DMS79 treated with DMSO at 0.1 percent for 48 hours (cell line): ENCODE measurements at regions not wholly inside any gene's neighbourhood (a gene's known extent, or its start where the extent isn't known, plus 50 kb on each side); places are given as distances from the start of the nearest gene placed in this dataset.

Source experiments
- DNase-seq: peaks from one replicate; lab custom pipeline; 2025; lab: John Stamatoyannopoulos, UW

DNA sequence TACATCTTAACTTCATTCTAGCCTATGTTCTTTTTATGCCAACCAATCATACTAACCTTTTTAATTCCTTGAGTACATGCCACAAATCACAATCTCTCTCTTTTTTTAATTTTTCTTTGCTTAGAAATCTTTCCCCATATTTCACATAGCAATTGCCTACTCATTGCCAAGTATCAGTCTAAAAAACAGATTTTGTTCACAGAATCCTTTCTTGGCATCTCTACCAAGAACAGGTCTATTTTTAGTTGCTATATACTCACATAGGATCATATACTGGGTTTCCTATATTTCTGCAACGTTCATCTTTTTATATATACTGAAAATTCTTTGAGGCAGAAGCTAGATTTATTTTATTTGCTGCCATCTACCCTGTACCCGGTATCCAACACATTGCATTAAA is 292.1 kb downstream of the GASK1B start:
- no peak for DNase-seq

GRCh38 chr4:157854819-157855218 is 318.0 kb downstream of the GASK1B start:
- no peak for DNase-seq

DNA sequence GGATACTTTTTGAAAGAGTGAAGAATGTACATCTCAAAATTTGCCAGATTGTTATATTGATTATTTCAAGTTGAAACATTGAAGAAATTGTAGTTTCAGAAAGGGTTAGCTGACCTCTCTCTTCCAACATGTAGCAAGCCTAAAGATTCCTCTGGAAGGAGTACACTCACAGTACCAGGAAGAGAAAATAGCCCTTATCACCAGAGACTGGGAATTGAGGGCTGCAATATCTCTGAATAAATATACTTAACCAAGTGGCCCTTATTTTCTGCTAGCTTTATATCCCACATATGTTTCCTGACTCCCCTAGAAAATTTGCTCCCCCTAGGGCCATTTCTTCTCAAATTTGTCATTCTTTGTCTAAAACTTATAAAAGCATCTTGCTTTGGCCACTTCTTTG is 332.2 kb downstream of the GASK1B start:
- no peak for DNase-seq

DNA sequence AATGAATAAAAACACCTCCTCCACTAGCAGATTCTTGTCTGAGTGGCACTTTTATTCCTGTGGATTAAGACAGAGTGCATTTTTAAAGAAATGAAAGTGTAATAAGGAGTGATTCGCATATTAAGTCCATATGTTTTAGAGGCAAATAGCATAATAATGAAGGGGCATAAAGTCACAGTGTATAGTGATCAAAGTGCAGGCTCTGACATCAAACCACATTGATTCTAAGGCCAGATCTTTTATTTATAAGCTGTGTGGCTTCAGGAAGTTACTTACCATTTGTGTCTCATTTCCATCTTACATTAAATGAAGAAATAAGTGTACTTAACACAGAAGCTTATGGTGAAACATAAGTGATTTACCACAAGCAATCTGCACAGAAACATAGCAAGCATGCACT is 332.8 kb downstream of the GASK1B start:
- DNase-seq, result no peak

GRCh38 chr4:157838366-157838765 is 334.5 kb downstream of the GASK1B start:
- no peak for DNase-seq

GRCh38 chr4:157837071-157837703 is 335.6 kb downstream of the GASK1B start:
- DNase-seq, result no peak

- DNase-seq, result no peak
Observed at GRCh38 chr4:157832596-157832995, 340.2 kb downstream of the GASK1B start.

GRCh38 chr4:157824021-157824420 is 348.8 kb downstream of the GASK1B start:
- no peak for DNase-seq

DNA sequence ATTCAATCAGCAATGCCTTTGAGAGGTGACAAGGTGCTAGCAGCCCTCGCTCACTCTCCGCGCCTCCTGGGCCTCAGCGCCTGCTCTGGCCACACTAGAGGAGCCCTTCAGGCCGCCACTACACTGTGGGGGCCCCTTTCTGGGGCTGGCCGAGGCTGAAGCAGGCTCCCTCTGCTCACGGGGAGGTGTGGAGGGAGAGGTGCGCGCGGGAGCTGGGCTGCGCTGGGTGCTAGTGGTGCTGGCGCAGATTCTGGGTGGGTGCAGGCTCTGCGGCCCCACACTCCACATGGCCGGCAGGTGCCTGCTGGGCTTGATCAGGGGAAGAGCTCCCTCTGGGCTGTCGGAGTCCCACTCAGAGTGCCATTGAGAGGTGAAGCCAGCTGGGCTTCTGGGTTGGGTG is 351.0 kb downstream of the GASK1B start:
- DNase-seq, result no peak

- no peak for DNase-seq
Observed at GRCh38 chr4:157819693-157820464, 352.9 kb downstream of the GASK1B start.

- no peak for DNase-seq
Observed at GRCh38 chr4:157818946-157819692, 353.7 kb downstream of the GASK1B start.

DNA sequence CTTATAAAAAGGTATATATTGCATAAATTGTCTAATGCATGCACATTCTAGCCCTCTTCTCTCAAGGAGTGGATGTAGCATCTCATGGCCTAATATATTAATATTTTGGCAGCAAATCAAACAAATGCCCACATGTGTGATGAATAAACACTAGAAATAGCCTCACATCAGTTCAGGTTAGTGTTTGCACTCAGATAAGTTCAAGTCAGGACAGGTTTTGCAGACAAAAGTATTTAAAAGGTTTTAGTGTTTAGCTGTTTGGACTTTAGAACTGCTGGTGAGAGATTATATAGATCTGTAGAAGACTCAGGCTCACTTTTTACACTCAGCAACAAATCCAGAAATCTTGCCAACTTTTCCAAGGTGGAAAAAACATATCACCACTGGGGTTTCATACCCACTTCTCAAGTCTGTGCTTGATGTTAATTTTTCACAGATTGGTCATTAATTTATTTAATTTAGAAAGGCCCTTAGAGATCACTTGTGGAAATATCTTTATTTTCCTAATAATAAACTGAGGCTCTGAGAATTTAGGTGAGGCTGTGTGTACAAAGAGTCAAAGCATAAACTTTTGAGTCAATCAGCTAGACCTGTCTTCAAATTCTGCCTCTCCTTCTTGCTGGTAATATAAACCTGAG is 362.6 kb downstream of the GASK1B start:
- no peak for DNase-seq

DNA sequence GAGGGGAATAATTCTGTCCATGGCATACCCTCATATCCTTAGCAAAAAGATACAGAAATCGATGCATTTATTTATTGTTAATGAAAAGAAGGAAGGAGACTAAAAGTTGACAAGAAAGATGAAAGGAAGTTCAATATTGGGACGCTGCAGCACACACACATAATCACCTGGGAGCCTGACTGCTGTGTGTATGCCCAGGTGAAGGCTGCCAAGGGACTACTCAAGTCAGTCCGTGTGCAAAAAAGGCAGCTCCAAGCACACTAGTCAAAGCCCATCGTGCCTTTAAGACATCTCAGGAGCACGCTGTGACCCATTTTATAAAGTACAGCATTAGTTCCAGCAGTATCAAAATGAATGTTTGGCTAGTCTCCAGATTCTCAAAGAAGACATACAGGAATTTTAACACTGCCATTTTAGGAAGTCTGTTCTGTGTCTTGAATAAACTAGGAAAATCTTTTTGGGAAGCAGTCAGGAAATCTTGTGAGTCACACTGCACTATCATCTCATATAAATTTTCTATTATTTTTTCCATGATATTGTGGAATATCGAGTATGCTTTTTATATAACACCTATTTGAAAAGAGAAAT is 363.9 kb downstream of the GASK1B start:
- DNase-seq, result no peak

- DNase-seq, result no peak
Observed at GRCh38 chr4:157806184-157806583, 366.6 kb downstream of the GASK1B start.

GRCh38 chr4:157804986-157805385 is 367.8 kb downstream of the GASK1B start:
- no peak for DNase-seq

DNA sequence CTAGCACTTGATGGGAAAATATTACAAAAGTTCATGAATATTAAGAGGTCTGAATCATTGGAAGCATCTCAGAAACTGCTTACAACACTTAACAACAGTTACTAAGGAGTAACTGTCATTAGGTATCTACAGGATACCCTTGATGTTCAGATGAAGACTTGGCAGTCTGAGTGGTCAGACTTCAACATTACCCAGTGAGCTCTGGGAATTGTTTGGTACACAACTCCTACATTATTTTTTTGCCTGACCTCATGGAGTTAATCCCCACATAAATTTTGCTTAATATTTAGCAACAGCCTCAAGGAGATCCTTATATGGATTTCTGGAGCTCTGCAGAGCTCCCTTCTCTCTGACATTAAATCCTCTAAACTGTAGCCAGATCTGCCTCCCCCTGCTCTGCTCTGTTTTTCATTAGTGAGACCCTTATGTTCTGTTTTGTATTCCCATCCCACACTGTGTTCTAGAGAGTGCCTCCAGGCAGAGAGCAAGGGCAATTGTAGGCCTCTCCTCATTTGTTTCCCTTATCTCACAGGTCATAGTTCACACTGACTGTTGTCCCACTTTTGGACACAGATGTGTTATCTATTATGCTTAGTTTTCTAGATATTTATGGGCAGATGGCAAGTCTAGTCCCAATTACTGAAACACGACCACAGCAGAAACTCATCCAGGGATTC is 368.8 kb downstream of the GASK1B start:
- no peak for DNase-seq

- DNase-seq, result no peak
Observed at GRCh38 chr4:157803421-157803820, 369.4 kb downstream of the GASK1B start.

DNA sequence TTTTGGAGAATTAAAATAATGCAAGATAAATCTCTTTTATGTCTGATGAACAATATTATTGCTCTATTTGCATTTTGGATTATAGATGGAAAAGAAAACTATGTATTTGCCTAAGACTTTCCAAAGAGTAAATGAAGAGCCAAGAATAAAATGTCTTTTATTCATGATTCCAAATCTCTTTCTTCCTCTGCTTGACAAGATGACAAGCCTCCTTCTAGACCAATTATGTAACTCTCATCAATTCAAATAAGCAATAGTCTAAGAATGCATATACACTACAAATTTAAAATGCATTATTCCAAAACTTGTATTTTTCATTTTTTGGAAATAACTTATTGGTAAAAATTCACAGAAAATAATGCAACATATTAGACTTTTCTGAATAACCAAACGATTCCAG is 377.3 kb downstream of the GASK1B start:
- DNase-seq, result no peak

GRCh38 chr4:157792716-157793115 is 380.1 kb downstream of the GASK1B start:
- DNase-seq, result no peak

DNA sequence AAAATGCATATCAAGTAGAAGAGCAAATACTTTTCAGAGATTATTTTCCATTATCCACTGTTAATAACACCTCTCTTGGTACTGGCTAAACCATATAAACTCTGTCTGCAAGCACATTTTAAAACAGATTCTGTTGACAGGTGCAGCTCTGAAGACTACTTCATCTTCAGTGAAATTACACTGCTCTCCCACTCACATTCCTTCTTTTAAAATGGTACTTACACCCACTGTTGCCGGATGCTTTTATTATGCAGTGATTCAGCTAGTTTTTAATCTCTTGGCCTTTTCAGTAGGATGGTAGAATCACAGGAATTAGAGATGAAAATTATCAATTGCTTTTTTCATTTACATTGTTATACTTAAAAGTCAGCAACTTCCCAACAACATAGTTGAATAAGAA is 381.6 kb downstream of the GASK1B start:
- DNase-seq, result peak; percentile 30

GRCh38 chr4:157787618-157788017 is 385.2 kb downstream of the GASK1B start:
- no peak for DNase-seq

- no peak for DNase-seq
Observed at GRCh38 chr4:157781361-157781760, 391.5 kb downstream of the GASK1B start.
